NCI-H1417 (cell line): ENCODE measurements at regions not wholly inside any gene's neighbourhood (a gene's known extent, or its start where the extent isn't known, plus 50 kb on each side); places are given as distances from the start of the nearest gene placed in this dataset.

Experiments
- DNase-seq, 3 experiments: peaks; one replicate each; lab custom pipeline; 2025; lab: John Stamatoyannopoulos, UW

GRCh38 chr7:22657479-22657878 is 69.5 kb upstream of the IL6 start:
- no peak for DNase-seq

DNA sequence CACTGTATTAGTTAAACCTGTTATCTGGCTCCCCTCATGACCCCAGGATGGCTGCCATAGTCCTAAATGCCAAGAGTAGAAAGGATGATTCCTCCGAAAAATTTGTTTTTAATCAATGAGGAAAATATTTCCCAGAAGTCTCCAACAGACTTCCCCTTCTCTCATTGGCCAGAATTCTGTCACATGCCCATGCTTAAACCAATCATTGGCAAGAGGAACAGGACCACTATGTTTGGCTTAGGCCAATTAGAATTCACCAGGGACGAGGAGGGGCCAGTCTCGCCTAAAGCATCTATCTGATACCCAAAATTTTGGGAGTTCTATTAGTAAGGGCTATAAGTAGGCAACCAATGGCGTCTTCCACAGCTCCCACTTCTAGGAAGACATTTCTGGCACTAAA is 71.2 kb upstream of the IL6 start:
- no peak for DNase-seq

DNA sequence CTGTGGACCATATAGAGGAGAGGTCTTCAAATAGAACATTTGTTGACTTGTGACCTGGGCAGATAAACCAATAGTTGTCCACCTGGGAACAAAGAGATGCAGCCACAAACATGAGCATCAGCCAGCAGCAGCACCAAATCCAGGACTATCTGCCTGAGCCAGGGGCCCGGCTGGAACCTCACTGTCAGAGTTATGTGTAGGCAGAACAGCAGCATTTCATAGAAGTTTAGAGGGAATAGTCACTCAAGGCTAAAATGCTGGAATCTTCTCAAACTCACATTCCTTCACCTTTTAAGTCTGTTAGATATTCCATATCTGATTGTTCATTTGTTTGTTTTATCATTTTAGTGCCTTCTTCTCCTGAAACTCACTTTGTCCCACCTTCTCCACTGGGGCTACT is 72.2 kb upstream of the IL6 start:
- DNase-seq = no peak

GRCh38 chr7:22653951-22654350 is 73.0 kb upstream of the IL6 start:
- peak in 2 of 3 experiments; percentile 80 to 97 for DNase-seq

DNA sequence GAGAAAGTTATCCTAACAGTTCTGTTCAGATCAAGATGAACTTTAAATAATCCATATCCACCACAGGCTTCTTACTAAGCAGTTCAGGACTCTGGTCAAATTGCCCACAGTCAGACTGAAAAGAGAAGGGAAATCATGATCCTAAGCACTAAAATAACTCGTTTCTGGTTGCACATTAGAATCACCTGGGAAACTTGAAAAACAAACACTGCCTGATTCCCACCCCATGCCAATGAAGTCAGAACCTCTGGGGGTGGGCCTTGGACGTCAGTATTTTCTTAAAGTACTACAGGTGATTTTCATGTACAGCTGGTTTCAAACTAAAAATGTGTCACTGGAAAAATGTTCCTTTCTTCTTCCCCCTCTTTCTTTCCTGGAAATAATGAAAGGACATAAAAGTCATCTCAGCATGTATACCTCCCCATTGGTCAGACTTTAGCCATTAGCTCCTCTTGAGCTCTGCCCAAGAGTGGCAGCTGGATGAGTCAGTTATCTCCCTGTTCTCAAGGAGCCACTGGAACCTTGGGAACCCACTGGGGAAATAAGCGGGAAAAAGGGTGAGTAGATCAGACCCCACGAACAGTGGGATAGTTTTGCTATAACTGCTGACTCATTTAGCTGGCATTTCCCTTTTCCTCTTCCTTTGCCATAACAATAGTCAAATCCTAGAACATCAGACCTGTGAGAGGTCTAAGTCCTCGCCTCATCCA is 75.3 kb upstream of the IL6 start:
- no peak for DNase-seq

GRCh38 chr7:22651036-22651435 is 76.0 kb upstream of the IL6 start:
- no peak for DNase-seq

GRCh38 chr7:22649686-22650085 is 77.3 kb upstream of the IL6 start:
- DNase-seq = no peak

DNA sequence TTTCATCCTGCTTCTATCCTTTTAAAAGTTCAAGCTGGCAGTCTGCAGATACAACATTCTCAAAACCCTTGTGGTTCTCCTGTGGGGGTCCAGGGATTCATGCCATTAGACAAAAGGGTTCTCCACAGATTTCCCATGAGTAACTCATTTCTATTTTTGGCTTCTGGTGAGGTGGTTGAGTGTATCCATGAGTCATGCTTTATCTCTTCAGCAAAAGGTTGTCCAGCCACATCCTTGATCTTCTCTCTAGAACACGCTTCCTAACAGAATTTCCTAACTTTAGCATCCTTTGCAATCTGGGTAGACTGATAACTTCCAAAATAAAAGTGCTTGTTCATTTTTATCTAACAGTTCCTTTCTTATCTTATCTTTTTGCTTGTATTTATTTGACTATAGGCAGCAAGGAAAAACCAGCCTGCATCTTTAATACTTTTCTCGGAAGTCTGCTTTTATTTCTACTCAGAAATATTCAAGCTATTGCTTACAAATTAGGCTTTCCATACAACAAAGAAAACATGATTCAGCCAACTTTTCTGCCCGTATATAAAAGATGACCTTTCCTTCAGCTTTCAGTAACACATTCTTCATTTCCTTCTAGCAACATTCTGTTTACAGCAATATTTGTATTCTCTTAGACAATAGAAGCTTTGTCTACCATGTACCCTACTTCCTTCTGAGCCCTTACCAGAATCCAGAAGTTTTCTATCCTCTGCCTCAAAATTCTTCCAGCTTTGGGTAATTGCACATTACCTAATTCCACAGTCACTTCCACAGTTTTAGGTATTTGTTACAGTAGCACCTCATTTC is 79.3 kb upstream of the IL6 start:
- DNase-seq = no peak

- DNase-seq = no peak
Measured at GRCh38 chr7:22645418-22646181, 81.4 kb upstream of the IL6 start.

GRCh38 chr7:22642454-22642853 is 84.5 kb upstream of the IL6 start:
- no peak for DNase-seq

DNA sequence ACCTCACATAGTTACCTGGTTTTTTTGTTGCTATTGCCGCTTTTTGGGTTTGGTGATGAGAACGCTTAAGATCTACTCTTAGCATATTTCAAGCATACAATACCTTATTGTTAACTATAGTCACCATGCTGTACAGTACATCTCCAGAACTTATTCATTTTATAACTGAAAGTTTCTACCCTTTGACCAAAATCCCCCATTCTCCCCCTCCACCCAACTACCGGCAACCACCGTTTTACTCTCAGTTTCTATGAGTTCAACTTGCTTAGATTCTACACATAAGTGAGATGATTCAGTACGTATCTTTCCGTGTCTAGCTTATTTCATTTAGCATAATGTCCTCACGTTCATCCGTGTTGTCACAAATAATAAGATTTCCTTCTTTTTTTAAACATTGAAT is 86.7 kb upstream of the IL6 start:
- DNase-seq = no peak

GRCh38 chr7:22639396-22639795 is 87.6 kb upstream of the IL6 start:
- DNase-seq = no peak

GRCh38 chr7:22635349-22635748 is 91.7 kb upstream of the IL6 start:
- no peak for DNase-seq

- no peak for DNase-seq
Measured at GRCh38 chr7:22633954-22634474, 93.0 kb upstream of the IL6 start.

GRCh38 chr7:22633286-22633953 is 93.6 kb upstream of the IL6 start:
- no peak for DNase-seq

- no peak for DNase-seq
Measured at GRCh38 chr7:22632674-22633073, 94.3 kb upstream of the IL6 start.

GRCh38 chr7:22631730-22632129 is 95.3 kb upstream of the IL6 start:
- DNase-seq = no peak

- no peak for DNase-seq
Measured at GRCh38 chr7:22630069-22630468, 96.9 kb upstream of the IL6 start.

- no peak for DNase-seq
Measured at GRCh38 chr7:22629056-22629455, 97.9 kb upstream of the IL6 start.

GRCh38 chr7:22628112-22628511 is 98.9 kb upstream of the IL6 start:
- peak in 2 of 3 experiments; percentile 25 to 75 for DNase-seq

GRCh38 chr7:22627136-22627535 is 99.9 kb upstream of the IL6 start:
- no peak for DNase-seq

DNA sequence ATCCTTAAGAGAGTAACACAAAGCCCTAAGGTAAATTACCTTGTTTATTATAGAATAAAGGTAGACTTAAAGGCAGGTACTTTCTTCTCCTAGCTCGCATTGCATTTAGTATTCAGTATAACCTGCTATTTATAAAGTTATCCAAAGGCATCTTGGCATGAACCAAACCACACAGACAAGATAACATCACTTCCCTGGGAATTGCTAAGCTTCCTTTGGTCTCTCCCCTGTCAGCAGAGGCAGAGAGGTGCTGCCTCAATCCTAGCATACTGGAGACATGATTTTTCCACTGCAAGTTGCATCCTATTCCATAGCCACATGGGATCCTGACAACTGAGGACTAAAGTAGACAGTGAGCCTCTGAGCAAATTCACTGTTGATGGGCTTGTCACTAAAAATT is 101.7 kb upstream of the IL6 start:
- no peak for DNase-seq
